Naive thymus-derived CD4-positive, alpha-beta T cell (primary cell): ENCODE measurements at regions not wholly inside any gene's neighbourhood (a gene's known extent, or its start where the extent isn't known, plus 50 kb on each side); places are given as distances from the start of the nearest gene placed in this dataset.

Source experiments
- ATAC-seq: fragments of 150-1000 bp; cut with Tn5 transposase; 2 replicates; pipeline ENCODE4 v1.10.0; 2021; ENCODE audit warnings: mild to moderate bottlenecking, moderate library complexity
- CTCF ChIA-PET: fragments of 350-600 bp; sonication (Branson Sonifier 250); formaldehyde crosslinking; loops from one replicate; lab custom pipeline; 2021; ENCODE audit warnings: antibody characterized with exemption; lab: Charles Lee
- POLR2A ChIA-PET: fragments of 350-600 bp; sonication (Branson Sonifier 250); formaldehyde crosslinking; loops from one replicate; lab custom pipeline; 2021; ENCODE audit warnings: antibody characterized with exemption, inconsistent platforms; lab: Charles Lee
- DNase-seq, 9 donors: peaks; one replicate each; pipeline versions ENCODE4 v3.0.0 to v3.0.0-alpha.2; 2020 to 2022; ENCODE audit warnings: mixed read lengths in 1 of 9
- H3K27ac ChIP-seq: one replicate; pipeline ENCODE4 v1.7.0; 2013; ENCODE audit warnings: mild to moderate bottlenecking, low read depth, low read length, moderate library complexity
- H3K27me3 ChIP-seq, 2 donors: one replicate each; pipeline ENCODE4 v1.7.0; 2013; ENCODE audit warnings: low read length in 2 of 2, mild to moderate bottlenecking in 2 of 2, moderate library complexity in 2 of 2; ENCODE audit not compliant: control insufficient read depth in 2 of 2, insufficient read depth in 2 of 2
- H3K36me3 ChIP-seq, 3 experiments: 1 replicate in 2 of 3; 2 replicates in 1 of 3; pipeline ENCODE4 v1.7.0; 2013; ENCODE audit warnings: low read length in 3 of 3, mild to moderate bottlenecking in 3 of 3, moderate library complexity in 1 of 3; ENCODE audit not compliant: insufficient read depth in 3 of 3, control insufficient read depth in 2 of 3
- H3K4me1 ChIP-seq, 2 donors: one replicate each; pipeline ENCODE4 v1.7.0; 2013; ENCODE audit warnings: low read length in 2 of 2, mild to moderate bottlenecking in 2 of 2, moderate library complexity in 1 of 2; ENCODE audit not compliant: control insufficient read depth in 2 of 2, insufficient read depth in 2 of 2
- H3K4me3 ChIP-seq: 2 replicates; pipeline ENCODE4 v1.7.0; 2013; ENCODE audit warnings: mild to moderate bottlenecking, low read length
- H3K9me3 ChIP-seq, 3 experiments: 1 replicate in 2 of 3; 2 replicates in 1 of 3; pipeline ENCODE4 v1.7.0; 2013; ENCODE audit warnings: low read length in 3 of 3; ENCODE audit not compliant: control insufficient read depth in 2 of 3
- H3K27ac Mint-ChIP-seq, 9 donors: one replicate each; pipeline ENCODE4 v1.8.0; 2020 to 2022; ENCODE audit warnings: mixed read lengths in 9 of 9, mild to moderate bottlenecking in 8 of 9, moderate library complexity in 5 of 9, inconsistent platforms in 2 of 9
- H3K27me3 Mint-ChIP-seq, 5 donors: one replicate each; pipeline ENCODE4 v1.8.0; 2021 to 2022; ENCODE audit warnings: mixed read lengths in 5 of 5, mild to moderate bottlenecking in 1 of 5
- H3K36me3 Mint-ChIP-seq, 5 donors: one replicate each; pipeline ENCODE4 v1.8.0; 2020 to 2022; ENCODE audit warnings: mixed read lengths in 5 of 5, mild to moderate bottlenecking in 3 of 5, inconsistent platforms in 1 of 5
- H3K4me1 Mint-ChIP-seq, 7 donors: one replicate each; pipeline ENCODE4 v1.8.0; 2020 to 2022; ENCODE audit warnings: mixed read lengths in 7 of 7, mild to moderate bottlenecking in 3 of 7, inconsistent platforms in 1 of 7
- H3K4me3 Mint-ChIP-seq, 10 donors: one replicate each; pipeline ENCODE4 v1.8.0; 2020 to 2022; ENCODE audit warnings: mild to moderate bottlenecking in 10 of 10, mixed read lengths in 10 of 10, moderate library complexity in 6 of 10, inconsistent platforms in 2 of 10
- H3K9me3 Mint-ChIP-seq, 11 donors: one replicate each; pipeline ENCODE4 v1.8.0; 2020 to 2022; ENCODE audit warnings: mixed read lengths in 11 of 11, mild to moderate bottlenecking in 4 of 11, inconsistent platforms in 1 of 11, moderate library complexity in 1 of 11
- intact Hi-C, 2 donors: fragments of 100-400 bp; cut with micrococcal nuclease; formaldehyde crosslinking; loops; one replicate each; pipeline ENCODE4 v1.15.1; 2023

- no peak overlapping the region for H3K27ac ChIP-seq
- H3K4me1 Mint-ChIP-seq, result no peaks in the 10 kb centered on the region
- H3K36me3 Mint-ChIP-seq, result no peaks in the 10 kb centered on the region
- H3K4me1 ChIP-seq, result no peaks in the 10 kb centered on the region
- H3K27ac Mint-ChIP-seq, result no peak overlapping the region
- H3K9me3 ChIP-seq, result no peaks in the 10 kb centered on the region
- no peaks in the 10 kb centered on the region for H3K27me3 ChIP-seq
- CTCF ChIA-PET, result no interaction called here
- no peaks in the 10 kb centered on the region for H3K27me3 Mint-ChIP-seq
- DNase-seq (no peak), ATAC-seq (no peak)
- no peaks in the 10 kb centered on the region for H3K36me3 ChIP-seq
- intact Hi-C loops, result no loop called here
- no peak overlapping the region for H3K4me3 Mint-ChIP-seq
- POLR2A ChIA-PET, result no interaction called here
- peaks cover 0 to 17% (median 0%) of the 10 kb centered on the region in 11 donors for H3K9me3 Mint-ChIP-seq
- no peak overlapping the region for H3K4me3 ChIP-seq
These were observed 531.5 kb downstream of the CSNK1G3 start for GRCh38 chr5:124043456-124043855.

- H3K36me3 ChIP-seq, result no peaks in the 10 kb centered on the region
- no peaks in the 10 kb centered on the region for H3K27me3 ChIP-seq
- no peak overlapping the region for H3K27ac Mint-ChIP-seq
- H3K9me3 ChIP-seq, result no peaks in the 10 kb centered on the region
- no peaks in the 10 kb centered on the region for H3K27me3 Mint-ChIP-seq
- peaks cover 0 to 17% (median 1%) of the 10 kb centered on the region in 11 donors for H3K9me3 Mint-ChIP-seq
- intact Hi-C loops, result no loop called here
- no peaks in the 10 kb centered on the region for H3K4me1 ChIP-seq
- ATAC-seq, result no peak
- H3K27ac ChIP-seq, result no peak overlapping the region
- no peak for DNase-seq
- no peak overlapping the region for H3K4me3 ChIP-seq
- H3K36me3 Mint-ChIP-seq, result no peaks in the 10 kb centered on the region
- no peak overlapping the region for H3K4me3 Mint-ChIP-seq
- CTCF ChIA-PET, result no interaction called here
- POLR2A ChIA-PET, result no interaction called here
- no peaks in the 10 kb centered on the region for H3K4me1 Mint-ChIP-seq
These were observed 528.8 kb downstream of the CSNK1G3 start for GRCh38 chr5:124040799-124041198.

- Histone ChIP-seq H3K9me3 (no peaks in the 10 kb centered on the region), H3K4me1 (no peaks in the 10 kb centered on the region), H3K27ac (no peak overlapping the region), H3K27me3 (no peaks in the 10 kb centered on the region), H3K36me3 (no peaks in the 10 kb centered on the region), H3K4me3 (no peak overlapping the region)
- no peak for DNase-seq
- Mint-ChIP-seq H3K27me3 (no peaks in the 10 kb centered on the region), H3K27ac (no peak overlapping the region), H3K4me3 (no peak overlapping the region), H3K9me3 (peaks cover 0 to 9% (median 0%) of the 10 kb centered on the region in 11 donors), H3K4me1 (no peaks in the 10 kb centered on the region), H3K36me3 (no peaks in the 10 kb centered on the region)
- ChIA-PET CTCF (no interaction called here), POLR2A (interaction anchor here (0.7 kb wide), 1 partner anchor 948 kb away, joined by 4 read pairs; no protein-coding TSS in a partner anchor)
- intact Hi-C loops, result no loop called here
- ATAC-seq, result no peak
These were observed 527.4 kb downstream of the CSNK1G3 start for GRCh38 chr5:124039410-124039809.

- no peak overlapping the region for H3K4me3 Mint-ChIP-seq
- H3K4me1 Mint-ChIP-seq, result no peaks in the 10 kb centered on the region
- no peak for DNase-seq
- Histone ChIP-seq H3K4me3 (no peak overlapping the region), H3K4me1 (no peaks in the 10 kb centered on the region), H3K27me3 (no peaks in the 10 kb centered on the region), H3K9me3 (no peaks in the 10 kb centered on the region), H3K36me3 (no peaks in the 10 kb centered on the region), H3K27ac (no peak overlapping the region)
- H3K9me3 Mint-ChIP-seq, result peaks cover 0 to 7% (median 0%) of the 10 kb centered on the region in 11 donors
- H3K27ac Mint-ChIP-seq, result no peak overlapping the region
- no peaks in the 10 kb centered on the region for H3K27me3 Mint-ChIP-seq
- CTCF ChIA-PET, result no interaction called here
- intact Hi-C loops, result no loop called here
- POLR2A ChIA-PET, result no interaction called here
- ATAC-seq, result no peak
- H3K36me3 Mint-ChIP-seq, result no peaks in the 10 kb centered on the region
These were observed 524.8 kb downstream of the CSNK1G3 start for GRCh38 chr5:124036786-124037185.

- ChIA-PET POLR2A (no interaction called here), CTCF (no interaction called here)
- no peaks in the 10 kb centered on the region for H3K36me3 ChIP-seq
- no peak for ATAC-seq
- Mint-ChIP-seq H3K4me3 (no peak overlapping the region), H3K27ac (no peak overlapping the region), H3K4me1 (no peaks in the 10 kb centered on the region), H3K27me3 (no peaks in the 10 kb centered on the region), H3K36me3 (no peaks in the 10 kb centered on the region), H3K9me3 (peaks cover 0 to 1% (median 0%) of the 10 kb centered on the region in 11 donors)
- no peak overlapping the region for H3K4me3 ChIP-seq
- DNase-seq, result no peak
- intact Hi-C loops, result no loop called here
- no peaks in the 10 kb centered on the region for H3K4me1 ChIP-seq
- H3K27ac ChIP-seq, result no peak overlapping the region
- H3K27me3 ChIP-seq, result no peaks in the 10 kb centered on the region
- H3K9me3 ChIP-seq, result no peaks in the 10 kb centered on the region
These were observed 523.0 kb downstream of the CSNK1G3 start for GRCh38 chr5:124034963-124035362.

GRCh38 chr5:124034083-124034700 is 522.2 kb downstream of the CSNK1G3 start:
- no peaks in the 10 kb centered on the region for H3K4me1 Mint-ChIP-seq
- no peak overlapping the region for H3K27ac Mint-ChIP-seq
- peaks cover 0 to 1% (median 0%) of the 10 kb centered on the region in 11 donors for H3K9me3 Mint-ChIP-seq

GRCh38 chr5:124030043-124030491 is 518.1 kb downstream of the CSNK1G3 start:
- no peaks in the 10 kb centered on the region for H3K36me3 Mint-ChIP-seq
- H3K27ac Mint-ChIP-seq, result no peak overlapping the region
- CTCF ChIA-PET, result no interaction called here
- H3K27me3 Mint-ChIP-seq, result no peaks in the 10 kb centered on the region
- intact Hi-C loops, result no loop called here
- Histone ChIP-seq H3K36me3 (no peaks in the 10 kb centered on the region), H3K4me3 (no peak overlapping the region), H3K27ac (no peak overlapping the region), H3K4me1 (no peaks in the 10 kb centered on the region), H3K27me3 (no peaks in the 10 kb centered on the region), H3K9me3 (no peaks in the 10 kb centered on the region)
- DNase-seq (no peak), ATAC-seq (no peak)
- no peak overlapping the region for H3K4me3 Mint-ChIP-seq
- H3K4me1 Mint-ChIP-seq, result no peaks in the 10 kb centered on the region
- H3K9me3 Mint-ChIP-seq, result peaks cover 0 to 5% (median 0%) of the 10 kb centered on the region in 11 donors
- POLR2A ChIA-PET, result no interaction called here

More at GRCh38 chr5:124034083-124034700, 522.2 kb downstream of the CSNK1G3 start:
- H3K4me3 Mint-ChIP-seq, result no peak overlapping the region
- no peak for ATAC-seq
- H3K4me3 ChIP-seq, result no peak overlapping the region
- no peaks in the 10 kb centered on the region for H3K36me3 ChIP-seq
- ChIA-PET CTCF (no interaction called here), POLR2A (no interaction called here)
- DNase-seq, result no peak
- H3K27me3 ChIP-seq, result no peaks in the 10 kb centered on the region
- H3K9me3 ChIP-seq, result no peaks in the 10 kb centered on the region
- no peaks in the 10 kb centered on the region for H3K36me3 Mint-ChIP-seq
- intact Hi-C loops, result no loop called here
- no peaks in the 10 kb centered on the region for H3K27me3 Mint-ChIP-seq
- H3K4me1 ChIP-seq, result no peaks in the 10 kb centered on the region
- no peak overlapping the region for H3K27ac ChIP-seq
